OCI-LY7 (cell line): ENCODE measurements at regions not wholly inside any gene's neighbourhood (a gene's known extent, or its start where the extent isn't known, plus 50 kb on each side); places are given as distances from the start of the nearest gene placed in this dataset.

Experiments used
- BruUV-seq: library from RNA; stranded (reverse); fragments of 400-500 nt; replicated peaks from 2 replicates; lab custom pipeline; 2021; lab: Mats Ljungman, UMichigan
- CTCF ChIA-PET: fragments of 300-600 bp; sonication (Branson Sonifier 250); formaldehyde crosslinking; loops from one replicate; lab custom pipeline; 2022; ENCODE audit warnings: antibody characterized with exemption; ENCODE audit not compliant: unreplicated experiment; lab: Charles Lee
- POLR2A ChIA-PET: fragments of 300-600 bp; sonication (Branson Sonifier 250); formaldehyde crosslinking; loops from one replicate; lab custom pipeline; 2022; ENCODE audit warnings: antibody characterized with exemption; lab: Charles Lee
- DNase-seq: peaks from one replicate; pipeline ENCODE4 v3.0.0-alpha.2; 2015; ENCODE audit warnings: low spot score
- H2AFZ ChIP-seq: fragments of 200-600 bp; sonication (generic), shearing (Covaris generic); 2 replicates; pipeline ENCODE4 v1.6.1; 2014; ENCODE audit warnings: mild to moderate bottlenecking, antibody characterized with exemption, low read length, moderate library complexity
- H3K27ac ChIP-seq: fragments of 200-600 bp; sonication (generic); 2 replicates; pipeline ENCODE4 v1.5.1; 2014; ENCODE audit warnings: mixed run types, low read depth, mild to moderate bottlenecking, moderate library complexity, low read length, inconsistent platforms; ENCODE audit not compliant: poor library complexity, severe bottlenecking
- H3K36me3 ChIP-seq: fragments of 200-600 bp; sonication (generic); 2 replicates; pipeline ENCODE4 v1.6.1; 2014; ENCODE audit warnings: mild to moderate bottlenecking, antibody characterized with exemption, low read length, moderate library complexity, mixed read lengths; ENCODE audit not compliant: insufficient read depth
- H3K4me1 ChIP-seq: fragments of 200-600 bp; sonication (generic); 2 replicates; pipeline ENCODE4 v1.5.1; 2014; ENCODE audit warnings: mild to moderate bottlenecking, low read length; ENCODE audit not compliant: insufficient read depth, poor library complexity, severe bottlenecking
- H3K4me2 ChIP-seq: fragments of 200-600 bp; sonication (generic); 2 replicates; pipeline ENCODE4 v1.6.1; 2014; ENCODE audit warnings: mild to moderate bottlenecking, low read length
- H3K4me3 ChIP-seq: fragments of 200-600 bp; sonication (generic); 2 replicates; pipeline ENCODE4 v1.5.1; 2014; ENCODE audit warnings: mild to moderate bottlenecking, low read depth, low read length; ENCODE audit not compliant: poor library complexity, severe bottlenecking
- H3K79me2 ChIP-seq: fragments of 200-600 bp; sonication (generic); 2 replicates; pipeline ENCODE4 v1.6.1; 2016; ENCODE audit warnings: low read depth, mild to moderate bottlenecking, low read length, moderate library complexity, mixed read lengths; ENCODE audit not compliant: insufficient read depth
- H3K9me2 ChIP-seq: fragments of 200-600 bp; sonication (generic); 2 replicates; pipeline ENCODE4 v1.6.1; 2016; ENCODE audit warnings: mild to moderate bottlenecking, low read length, mixed read lengths; ENCODE audit not compliant: insufficient read depth
- H3K9me3 ChIP-seq: fragments of 200-600 bp; sonication (generic); 2 replicates; pipeline ENCODE4 v1.6.1; 2014; ENCODE audit warnings: mild to moderate bottlenecking, mixed run types, low read length, mixed read lengths
- H4K20me1 ChIP-seq: fragments of 200-600 bp; sonication (generic); 2 replicates; pipeline ENCODE4 v1.6.1; 2014; ENCODE audit warnings: mild to moderate bottlenecking, antibody characterized with exemption, low read length, moderate library complexity, mixed read lengths; ENCODE audit not compliant: insufficient read depth
- EZH2phosphoT487 ChIP-seq: fragments of 200-600 bp; sonication (generic); IDR thresholded peaks from 2 replicates; pipeline ENCODE4 v1.6.1; 2018; ENCODE audit warnings: low read depth, borderline replicate concordance, mild to moderate bottlenecking, mixed run types, antibody characterized with exemption, low read length, moderate library complexity, mixed read lengths
- intact Hi-C: fragments of 100-400 bp; cut with micrococcal nuclease; formaldehyde crosslinking; loops from one replicate; pipeline ENCODE4 v1.10.0; 2022; ENCODE audit not compliant: unreplicated experiment
- TF ChIP-seq, protein P1 (sequence below): fragments of 200-600 bp; sonication (generic); conservative IDR thresholded peaks from 2 replicates; pipeline ENCODE4 v1.5.1; 2014; ENCODE audit warnings: mild to moderate bottlenecking, antibody characterized with exemption, low read length, moderate library complexity, mixed read lengths

DNA sequence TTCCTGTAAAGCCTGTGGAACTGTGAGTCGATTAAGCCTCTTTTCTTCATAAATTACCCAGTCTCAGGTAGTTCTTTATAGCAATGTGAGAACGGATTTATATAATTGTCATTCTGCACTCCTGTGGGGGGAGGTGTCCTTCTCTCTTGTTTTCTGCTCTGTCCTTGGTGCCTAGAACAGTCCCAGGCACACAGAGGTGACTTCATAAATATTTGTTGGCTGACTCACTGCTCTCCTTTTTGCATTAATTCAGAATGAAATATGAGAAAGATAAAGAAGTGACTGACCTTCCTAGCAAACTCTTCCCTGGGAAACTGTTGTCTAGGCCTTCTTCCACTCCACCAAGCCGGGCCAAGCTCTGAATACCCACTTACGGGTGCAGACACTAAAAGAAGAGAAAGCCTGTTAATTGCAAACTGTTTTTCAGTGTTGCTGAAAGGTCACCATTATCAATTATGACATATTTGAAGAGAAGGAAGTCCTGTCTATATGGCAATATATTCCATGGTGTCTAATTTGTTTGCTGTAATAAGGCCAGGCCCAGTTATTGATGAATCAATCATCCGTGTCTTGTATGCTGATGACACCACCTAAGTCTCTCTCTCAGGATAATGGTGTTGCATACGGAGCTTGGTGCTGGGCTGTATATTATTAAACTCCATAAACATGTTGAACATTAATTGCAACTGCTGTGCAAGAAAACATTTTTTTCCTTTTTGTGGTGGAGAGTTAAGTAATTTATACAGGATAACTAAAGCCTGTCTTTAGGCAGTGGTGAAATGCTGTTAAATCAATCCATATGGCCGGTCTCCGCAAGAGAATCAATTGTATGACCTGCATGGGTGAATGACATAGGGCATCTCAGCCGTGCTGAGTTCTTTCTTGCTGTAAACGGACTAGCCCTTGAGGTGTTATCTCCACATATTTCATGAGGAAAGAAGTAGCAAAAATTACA, 567.5 kb downstream of the SLC4A3 start:
- H3K79me2 ChIP-seq: no peaks in the 10 kb centered on the region
- CTCF ChIA-PET: no interaction called here
- no peak overlapping the region for H2AFZ ChIP-seq
- H3K36me3 ChIP-seq: no peaks in the 10 kb centered on the region
- H3K4me1 ChIP-seq: no peaks in the 10 kb centered on the region
- H3K27ac ChIP-seq: no peak overlapping the region
- no TSS peak for BruUV-seq
- H3K9me2 ChIP-seq: no peaks in the 10 kb centered on the region
- intact Hi-C loops: no loop called here
- no peaks in the 10 kb centered on the region for H3K9me3 ChIP-seq
- DNase-seq: no peak
- TF ChIP-seq EZH2phosphoT487: no peak
- TF ChIP-seq, protein P1, sequence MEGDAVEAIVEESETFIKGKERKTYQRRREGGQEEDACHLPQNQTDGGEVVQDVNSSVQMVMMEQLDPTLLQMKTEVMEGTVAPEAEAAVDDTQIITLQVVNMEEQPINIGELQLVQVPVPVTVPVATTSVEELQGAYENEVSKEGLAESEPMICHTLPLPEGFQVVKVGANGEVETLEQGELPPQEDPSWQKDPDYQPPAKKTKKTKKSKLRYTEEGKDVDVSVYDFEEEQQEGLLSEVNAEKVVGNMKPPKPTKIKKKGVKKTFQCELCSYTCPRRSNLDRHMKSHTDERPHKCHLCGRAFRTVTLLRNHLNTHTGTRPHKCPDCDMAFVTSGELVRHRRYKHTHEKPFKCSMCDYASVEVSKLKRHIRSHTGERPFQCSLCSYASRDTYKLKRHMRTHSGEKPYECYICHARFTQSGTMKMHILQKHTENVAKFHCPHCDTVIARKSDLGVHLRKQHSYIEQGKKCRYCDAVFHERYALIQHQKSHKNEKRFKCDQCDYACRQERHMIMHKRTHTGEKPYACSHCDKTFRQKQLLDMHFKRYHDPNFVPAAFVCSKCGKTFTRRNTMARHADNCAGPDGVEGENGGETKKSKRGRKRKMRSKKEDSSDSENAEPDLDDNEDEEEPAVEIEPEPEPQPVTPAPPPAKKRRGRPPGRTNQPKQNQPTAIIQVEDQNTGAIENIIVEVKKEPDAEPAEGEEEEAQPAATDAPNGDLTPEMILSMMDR: no peak
- H3K4me3 ChIP-seq: no peak overlapping the region
- POLR2A ChIA-PET: no interaction called here
- no peaks in the 10 kb centered on the region for H4K20me1 ChIP-seq
- no peak overlapping the region for H3K4me2 ChIP-seq

DNA sequence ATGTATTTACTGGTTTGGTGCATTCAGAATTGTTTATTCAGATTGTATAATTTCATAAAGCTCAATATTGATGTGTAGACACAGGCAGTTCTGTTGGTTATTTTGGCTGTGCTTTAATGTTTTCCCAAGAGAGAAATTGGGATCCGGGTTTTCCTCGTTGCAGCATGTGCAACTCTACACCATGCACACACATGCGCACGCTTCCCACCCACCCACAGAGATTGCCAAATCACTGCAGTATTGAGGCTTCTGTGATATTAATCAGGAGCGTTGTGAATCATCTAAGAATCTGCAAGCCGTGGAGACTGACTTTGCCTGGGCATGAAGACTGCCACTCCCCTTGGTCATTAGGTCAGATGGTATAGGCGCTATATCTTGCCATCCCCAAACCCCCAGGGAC, 571.5 kb downstream of the SLC4A3 start:
- intact Hi-C loops: no loop called here
- no peak overlapping the region for H3K27ac ChIP-seq

More for the DNA sequence above, 571.5 kb downstream of the SLC4A3 start:
- Histone ChIP-seq H3K4me3 (no peak overlapping the region), H3K4me1 (no peaks in the 10 kb centered on the region), H3K4me2 (no peak overlapping the region), H2AFZ (no peak overlapping the region), H3K9me3 (no peaks in the 10 kb centered on the region), H3K79me2 (no peaks in the 10 kb centered on the region), H3K36me3 (no peaks in the 10 kb centered on the region), H4K20me1 (no peaks in the 10 kb centered on the region), H3K9me2 (no peaks in the 10 kb centered on the region)
- no TSS peak for BruUV-seq
- DNase-seq: no peak
- ChIA-PET POLR2A (interaction anchor here (1.3 kb wide), 1 partner anchor 63 kb away, joined by 3 read pairs; no protein-coding TSS in a partner anchor), CTCF (no interaction called here)
- TF ChIP-seq, protein P1: no peak
- no peak for TF ChIP-seq EZH2phosphoT487
